ENCODE measurements at regions not wholly inside any gene's neighbourhood (a gene's known extent, or its start where the extent isn't known, plus 50 kb on each side); places are given as distances from the start of the nearest gene placed in this dataset.

GRCh38 chr5:152456815-152457443, 51.9 kb upstream of the NMUR2 start:
- TF ChIP-seq CTCF (IDR thresholded peaks at IDR 0.05): no peak
- DNase-seq: no peak
- H3K4me3 Mint-ChIP-seq: no peak overlapping the region
- H3K9me3 Mint-ChIP-seq: peaks cover 27% of the 10 kb centered on the region
- no peaks in the 10 kb centered on the region for H3K27me3 Mint-ChIP-seq (ENCODE audit: insufficient read depth)
- H3K27ac Mint-ChIP-seq: no peak overlapping the region
- H3K36me3 Mint-ChIP-seq (ENCODE audit: low read depth): no peaks in the 10 kb centered on the region
- no peaks in the 10 kb centered on the region for H3K4me1 Mint-ChIP-seq (ENCODE audit: low read depth)

- TF ChIP-seq CTCF (IDR thresholded peaks at IDR 0.05): no peak
- H3K9me3 Mint-ChIP-seq: peaks cover 35% of the 10 kb centered on the region
- DNase-seq: no peak
- H3K4me1 Mint-ChIP-seq (ENCODE audit: low read depth): no peaks in the 10 kb centered on the region
- no peak overlapping the region for H3K4me3 Mint-ChIP-seq
- H3K36me3 Mint-ChIP-seq (ENCODE audit: low read depth): no peaks in the 10 kb centered on the region
- H3K27ac Mint-ChIP-seq: no peak overlapping the region
- H3K27me3 Mint-ChIP-seq (ENCODE audit: insufficient read depth): no peaks in the 10 kb centered on the region; the same call in 1 of the 2 replicates
Measured at GRCh38 chr5:152462021-152462721, 57.1 kb upstream of the NMUR2 start.

- Mint-ChIP-seq H3K36me3 (ENCODE audit: low read depth) (no peaks in the 10 kb centered on the region), H3K4me1 (ENCODE audit: low read depth) (no peaks in the 10 kb centered on the region), H3K9me3 (peaks cover 41% of the 10 kb centered on the region), H3K27me3 (ENCODE audit: insufficient read depth) (no peaks in the 10 kb centered on the region; the same call in 1 of the 2 replicates), H3K4me3 (no peak overlapping the region), H3K27ac (no peak overlapping the region)
- no peak for TF ChIP-seq CTCF (IDR thresholded peaks at IDR 0.05)
- no peak for DNase-seq
Measured at GRCh38 chr5:152464048-152464447, 59.0 kb upstream of the NMUR2 start.

GRCh38 chr5:152465140-152465539, 60.1 kb upstream of the NMUR2 start:
- no peaks in the 10 kb centered on the region for H3K4me1 Mint-ChIP-seq (ENCODE audit: low read depth)
- no peaks in the 10 kb centered on the region; the same call in 1 of the 2 replicates for H3K27me3 Mint-ChIP-seq (ENCODE audit: insufficient read depth)
- no peak overlapping the region for H3K4me3 Mint-ChIP-seq
- H3K36me3 Mint-ChIP-seq (ENCODE audit: low read depth): no peaks in the 10 kb centered on the region
- H3K9me3 Mint-ChIP-seq: peaks cover 40% of the 10 kb centered on the region
- TF ChIP-seq CTCF (IDR thresholded peaks at IDR 0.05): no peak
- no peak for DNase-seq
- no peak overlapping the region for H3K27ac Mint-ChIP-seq

GRCh38 chr5:152466085-152466745, 61.1 kb upstream of the NMUR2 start:
- H3K27me3 Mint-ChIP-seq (ENCODE audit: insufficient read depth): no peaks in the 10 kb centered on the region; the same call in 1 of the 2 replicates

More at GRCh38 chr5:152466085-152466745, 61.1 kb upstream of the NMUR2 start:
- no peaks in the 10 kb centered on the region for H3K36me3 Mint-ChIP-seq (ENCODE audit: low read depth)
- no peak for TF ChIP-seq CTCF (IDR thresholded peaks at IDR 0.05)
- H3K4me1 Mint-ChIP-seq (ENCODE audit: low read depth): no peaks in the 10 kb centered on the region
- H3K27ac Mint-ChIP-seq: no peak overlapping the region
- H3K9me3 Mint-ChIP-seq: peaks cover 36% of the 10 kb centered on the region
- H3K4me3 Mint-ChIP-seq: no peak overlapping the region
- DNase-seq: no peak

All from HFFc6 (cell line).